ENCODE measurements at regions not wholly inside any gene's neighbourhood (a gene's known extent, or its start where the extent isn't known, plus 50 kb on each side); places are given as distances from the start of the nearest gene placed in this dataset.

DNA sequence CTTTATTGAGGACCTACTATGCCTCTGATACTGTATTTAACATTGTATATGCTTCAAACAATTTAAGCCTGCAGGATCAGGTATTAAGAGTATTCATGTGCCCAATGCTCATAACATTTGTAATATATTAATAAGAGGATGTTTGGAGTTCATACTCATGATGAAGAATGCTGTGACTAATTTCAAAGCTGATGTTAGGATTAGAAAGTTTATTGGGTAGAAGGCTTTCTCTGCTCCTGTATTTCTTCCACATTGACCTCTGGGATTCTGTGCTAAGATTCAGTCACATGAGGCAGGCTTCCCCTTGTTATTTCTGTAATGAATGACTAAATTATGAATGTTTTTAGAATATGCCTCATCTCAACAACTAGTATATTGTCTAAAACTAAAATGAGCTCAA lies 456.4 kb downstream of the NFIB start:
- Histone ChIP-seq H3K79me2 (ENCODE audit: insufficient read depth, low read length) (no peaks in the 10 kb centered on the region), H2AFZ (ENCODE audit: low read length) (no peak overlapping the region), H2BK12ac (ENCODE audit: insufficient read length, low read depth, low read length) (no peak overlapping the region), H2BK20ac (ENCODE audit: low read depth, low read length, poor library complexity, severe bottlenecking) (no peak overlapping the region), H3K79me1 (ENCODE audit: insufficient read depth, low read depth, low read length, poor library complexity, severe bottlenecking) (no peaks in the 10 kb centered on the region), H2BK5ac (ENCODE audit: insufficient read length, low read length) (no peak overlapping the region), H3K23ac (ENCODE audit: insufficient read length, low read depth, low read length) (no peak overlapping the region), H4K8ac (replicated peaks; ENCODE audit: insufficient read length, low read depth, low read length) (no peak overlapping the region), H3K4me1 (ENCODE audit: insufficient read depth, low read length) (peaks cover 8% of the 10 kb centered on the region; the same call in 1 of the 2 replicates), H2BK120ac (ENCODE audit: low read depth, low read length, poor library complexity, severe bottlenecking) (no peak overlapping the region), H3K4ac (ENCODE audit: low read depth, low read length) (no peak overlapping the region), H3K27ac (ENCODE audit: insufficient read length, low read depth, low read length) (no peak overlapping the region), H3T11ph (ENCODE audit: low read length) (no peak overlapping the region), H4K5ac (ENCODE audit: insufficient read length, low read depth, low read length) (no peak overlapping the region), H2BK15ac (ENCODE audit: low read depth, low read length) (no peak overlapping the region), H2AK5ac (ENCODE audit: insufficient read length, low read length) (no peak overlapping the region), H3K23me2 (ENCODE audit: insufficient read length, low read depth, low read length, poor library complexity, severe bottlenecking) (no peaks in the 10 kb centered on the region), H4K20me1 (ENCODE audit: control insufficient read depth, insufficient read depth, insufficient read length) (no peaks in the 10 kb centered on the region), H3K56ac (ENCODE audit: insufficient read length, low read depth, low read length) (no peak overlapping the region), H3K27me3 (ENCODE audit: insufficient read depth, low read length) (no peaks in the 10 kb centered on the region), H4K91ac (ENCODE audit: insufficient read length, low read depth, low read length) (no peak overlapping the region), H3K14ac (ENCODE audit: insufficient read depth, low read length) (no peak overlapping the region), H3K9ac (ENCODE audit: extremely low read depth, insufficient read length, low read length) (no peak overlapping the region), H3K4me2 (ENCODE audit: insufficient read depth, insufficient read length, low read length) (no peak overlapping the region), H3K9me3 (ENCODE audit: control insufficient read depth, low read depth, low read length) (no peaks in the 10 kb centered on the region), H3K18ac (ENCODE audit: insufficient read length, low read depth, low read length) (no peak overlapping the region)
- TF ChIP-seq, protein P1, sequence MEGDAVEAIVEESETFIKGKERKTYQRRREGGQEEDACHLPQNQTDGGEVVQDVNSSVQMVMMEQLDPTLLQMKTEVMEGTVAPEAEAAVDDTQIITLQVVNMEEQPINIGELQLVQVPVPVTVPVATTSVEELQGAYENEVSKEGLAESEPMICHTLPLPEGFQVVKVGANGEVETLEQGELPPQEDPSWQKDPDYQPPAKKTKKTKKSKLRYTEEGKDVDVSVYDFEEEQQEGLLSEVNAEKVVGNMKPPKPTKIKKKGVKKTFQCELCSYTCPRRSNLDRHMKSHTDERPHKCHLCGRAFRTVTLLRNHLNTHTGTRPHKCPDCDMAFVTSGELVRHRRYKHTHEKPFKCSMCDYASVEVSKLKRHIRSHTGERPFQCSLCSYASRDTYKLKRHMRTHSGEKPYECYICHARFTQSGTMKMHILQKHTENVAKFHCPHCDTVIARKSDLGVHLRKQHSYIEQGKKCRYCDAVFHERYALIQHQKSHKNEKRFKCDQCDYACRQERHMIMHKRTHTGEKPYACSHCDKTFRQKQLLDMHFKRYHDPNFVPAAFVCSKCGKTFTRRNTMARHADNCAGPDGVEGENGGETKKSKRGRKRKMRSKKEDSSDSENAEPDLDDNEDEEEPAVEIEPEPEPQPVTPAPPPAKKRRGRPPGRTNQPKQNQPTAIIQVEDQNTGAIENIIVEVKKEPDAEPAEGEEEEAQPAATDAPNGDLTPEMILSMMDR (conservative IDR thresholded peaks at IDR 0.05): no peak
- Mint-ChIP-seq H3K4me1 (peaks cover 33 to 34% of the 10 kb centered on the region in 2 experiments), H3K27me3 (ENCODE audit: low read depth) (no peaks in the 10 kb centered on the region), H3K27ac (no peak overlapping the region), H3K9me3 (no peaks in the 10 kb centered on the region), H3K4me3 (no peak overlapping the region), H3K36me3 (ENCODE audit: insufficient read depth in 1 of 3, low read depth in 3 of 3) (no peaks in the 10 kb centered on the region)
- DNase-seq: no peak
